A549 (cell line): ENCODE measurements at regions not wholly inside any gene's neighbourhood (a gene's known extent, or its start where the extent isn't known, plus 50 kb on each side); places are given as distances from the start of the nearest gene placed in this dataset.
A peak's percentile ranks its signal among the peaks of the same experiment; 100 is the strongest.

Source experiments
- ATAC-seq, 2 experiments: fragments of 200-7000 bp in 1 of 2; fragments of >200 bp in 1 of 2; cut with Nextera tagmentation in 1 of 2; cut with Tn5 transposase in 1 of 2; 3 replicates each; pipeline versions ENCODE4 v1.8.0 to v1.9.1; 2018 to 2020; ENCODE audit warnings: mild to moderate bottlenecking in 1 of 2, moderate library complexity in 1 of 2
- CTCF ChIA-PET: fragments of 300-600 bp; sonication (Branson Sonifier 250); formaldehyde crosslinking; extraction: SDS; loops from one replicate; lab custom pipeline; 2021; ENCODE audit warnings: antibody characterized with exemption, inconsistent platforms; lab: Yijun Ruan, JAX
- POLR2A ChIA-PET: fragments of 350-600 bp; formaldehyde crosslinking; extraction: SDS; loops from one replicate; lab custom pipeline; 2021; ENCODE audit warnings: antibody characterized with exemption, inconsistent platforms; lab: Yijun Ruan, JAX
- DNase-seq, 2 experiments: peaks; one replicate each; pipeline versions ENCODE4 v3.0.0 to v3.0.0-alpha.2; 2011 to 2016; ENCODE audit warnings: low read depth in 1 of 2, low spot score in 1 of 2
- FAIRE-seq: peaks from 2 replicates; lab custom pipeline; 2011; peaks lifted over from hg19 to GRCh38; lab: Jason Lieb, UNC
- H3K27ac ChIP-seq, 2 experiments: fragments of >200 bp; sonication (Bioruptor Twin); formaldehyde crosslinking; 3 replicates each; pipeline ENCODE4 v1.5.1; 2016 to 2017
- H3K4me1 ChIP-seq: fragments of >200 bp; sonication (Bioruptor Twin); formaldehyde crosslinking; 3 replicates; pipeline ENCODE4 v1.6.1; 2016
- H3K4me2 ChIP-seq: fragments of >200 bp; sonication (Bioruptor Twin); formaldehyde crosslinking; 3 replicates; pipeline ENCODE4 v1.6.1; 2016
- H3K4me3 ChIP-seq: fragments of >200 bp; sonication (Bioruptor Twin); formaldehyde crosslinking; 3 replicates; pipeline ENCODE4 v1.5.1; 2016
- H3K9me3 ChIP-seq: fragments of >200 bp; sonication (Bioruptor Twin); formaldehyde crosslinking; 3 replicates; pipeline ENCODE4 v1.6.1; 2016
- ATOH8 ChIP-seq: fragments of 250-450 bp; sonication (Bioruptor Pico); IDR thresholded peaks from 2 replicates; pipeline ENCODE4 v1.5.0; 2020; ENCODE audit warnings: low read depth, mild to moderate bottlenecking, moderate library complexity
- CHD2 ChIP-seq: fragments of 150-350 bp; IDR thresholded peaks from 2 replicates; pipeline ENCODE4 v1.6.1; 2014; ENCODE audit warnings: low read length; ENCODE audit not compliant: partially characterized antibody
- CTCF ChIP-seq: fragments of >200 bp; sonication (Bioruptor Twin); formaldehyde crosslinking; IDR thresholded peaks from 3 replicates; pipeline ENCODE4 v1.5.1; 2016
- E2F6 ChIP-seq: IDR thresholded peaks from 2 replicates; pipeline ENCODE4 v1.6.1; 2012; ENCODE audit warnings: low read depth, borderline replicate concordance
- EHF ChIP-seq: fragments of 250-450 bp; sonication (Bioruptor Pico); IDR thresholded peaks from 2 replicates; pipeline ENCODE4 v1.5.0; 2020; ENCODE audit warnings: mild to moderate bottlenecking
- EHMT2 ChIP-seq: fragments of 200-600 bp; sonication (generic); IDR thresholded peaks from 2 replicates; pipeline ENCODE4 v1.6.1; 2016; ENCODE audit warnings: antibody characterized with exemption, low read depth, mild to moderate bottlenecking, moderate library complexity
- ELK1 ChIP-seq: fragments of 150-350 bp; IDR thresholded peaks from 2 replicates; pipeline ENCODE4 v1.6.1; 2014; ENCODE audit warnings: low read depth, mild to moderate bottlenecking, low read length
- FOSL2 ChIP-seq, 2 experiments: fragments of 450-650 bp in 1 of 2; fragments of >200 bp in 1 of 2; sonication (Bioruptor Twin) in 1 of 2; formaldehyde crosslinking; IDR thresholded peaks; 2 replicates each; pipeline versions ENCODE4 v1.5.0 to v1.6.1; 2016 to 2020; ENCODE audit warnings: mild to moderate bottlenecking in 1 of 2, moderate library complexity in 1 of 2
- HOXB5 ChIP-seq: fragments of 250-450 bp; sonication (Bioruptor Pico); IDR thresholded peaks from 2 replicates; pipeline ENCODE4 v1.5.0; 2020; ENCODE audit warnings: mild to moderate bottlenecking, moderate library complexity
- JUN ChIP-seq, 2 experiments: fragments of >200 bp; sonication (Bioruptor Twin); formaldehyde crosslinking; IDR thresholded peaks; 2 replicates in 1 of 2; 3 replicates in 1 of 2; pipeline ENCODE4 v1.6.1; 2016 to 2017
- MAFK ChIP-seq: fragments of 450-650 bp; IDR thresholded peaks from 2 replicates; pipeline ENCODE4 v1.6.1; 2014; ENCODE audit not compliant: partially characterized antibody
- MAZ ChIP-seq: fragments of 150-350 bp; IDR thresholded peaks from 2 replicates; pipeline ENCODE4 v1.6.1; 2014; ENCODE audit warnings: antibody characterized with exemption, low read depth, low read length, borderline replicate concordance
- PBX3 ChIP-seq: IDR thresholded peaks from 2 replicates; pipeline ENCODE4 v1.6.1; 2012
- REST ChIP-seq: fragments of 200-600 bp; sonication (generic); IDR thresholded peaks from 2 replicates; pipeline ENCODE4 v1.6.1; 2016; ENCODE audit warnings: antibody characterized with exemption, mild to moderate bottlenecking, moderate library complexity
- TFCP2L1 ChIP-seq: fragments of 250-450 bp; sonication (Bioruptor Pico); IDR thresholded peaks from 2 replicates; pipeline ENCODE4 v1.5.0; 2021; ENCODE audit warnings: mild to moderate bottlenecking
- ZFP36 ChIP-seq: fragments of 450-650 bp; IDR thresholded peaks from 2 replicates; pipeline ENCODE4 v1.6.1; 2014; ENCODE audit warnings: borderline replicate concordance; ENCODE audit not compliant: partially characterized antibody
- ZNF302 ChIP-seq: fragments of 250-450 bp; sonication (Bioruptor Pico); IDR thresholded peaks from 2 replicates; pipeline ENCODE4 v1.9.0; 2021; ENCODE audit warnings: inconsistent platforms, mild to moderate bottlenecking, moderate library complexity
- WGBS: methylation state at CpG from one replicate; pipeline ENCODE4 v1.1.6; 2017; ENCODE audit errors: missing lambda C conversion rate; 5-methylcytosine and 5-hydroxymethylcytosine counted together

- ChIA-PET POLR2A (no interaction called here), CTCF (no interaction called here)
- H3K9me3 ChIP-seq, result no peaks in the 10 kb centered on the region
- FAIRE-seq (no peak), DNase-seq (peak in 1 of 2 experiments; percentile 36), ATAC-seq (peak; percentile 30 to 40; a peak in 4 of 6 replicates)
- no peak overlapping the region for H3K4me2 ChIP-seq
- 48% methylated on average over 2 of the region's 2 CpGs for whole genome bisulfite sequencing
- no peak overlapping the region for H3K27ac ChIP-seq
- H3K4me1 ChIP-seq, result peaks cover 6% of the 10 kb centered on the region; the same call in 2 of the 3 replicates
- H3K4me3 ChIP-seq, result no peak overlapping the region
- TF ChIP-seq MAZ, result no peak
- TF ChIP-seq REST, result no peak
- no peak for TF ChIP-seq MAFK
- no peak for TF ChIP-seq ATOH8 (CRISPR knock-in tag)
- TF ChIP-seq EHMT2, result no peak
- TF ChIP-seq E2F6, result no peak
- no peak for TF ChIP-seq PBX3
- TF ChIP-seq CHD2, result no peak
- no peak for TF ChIP-seq HOXB5
- no peak for TF ChIP-seq CTCF
- TF ChIP-seq ZNF302 (CRISPR knock-in tag), result no peak
- TF ChIP-seq JUN (IDR thresholded peaks at IDR 0.05), result no peak
- TF ChIP-seq ELK1, result no peak
- TF ChIP-seq FOSL2 (IDR thresholded peaks at IDR 0.05), result no peak
- no peak for TF ChIP-seq FOSL2 (CRISPR knock-in tag; IDR thresholded peaks at IDR 0.05)
- no peak for TF ChIP-seq ZFP36
Measured at GRCh38 chr1:221040691-221041285, 161.5 kb downstream of the HLX start.

GRCh38 chr1:221044538-221044937, 165.3 kb downstream of the HLX start:
- H3K4me3 ChIP-seq, result no peak overlapping the region
- DNase-seq (no peak), FAIRE-seq (no peak), ATAC-seq (no peak)
- TF ChIP-seq MAFK, result peak; percentile 50
- no peak for TF ChIP-seq E2F6
- no peak for TF ChIP-seq ELK1
- no peak for TF ChIP-seq TFCP2L1 (CRISPR knock-in tag)
- no peak for TF ChIP-seq ZNF302 (CRISPR knock-in tag)
- TF ChIP-seq EHF, result no peak
- no peak overlapping the region for H3K4me2 ChIP-seq
- ChIA-PET POLR2A (no interaction called here), CTCF (no interaction called here)
- H3K27ac ChIP-seq, result no peak overlapping the region
- peaks cover 5% of the 10 kb centered on the region; the same call in 2 of the 3 replicates for H3K4me1 ChIP-seq
- H3K9me3 ChIP-seq, result no peaks in the 10 kb centered on the region
